NOMO-1 treated with dmso at 0.1 percent for 144 hours (cell line): ENCODE measurements at regions not wholly inside any gene's neighbourhood (a gene's known extent, or its start where the extent isn't known, plus 50 kb on each side); places are given as distances from the start of the nearest gene placed in this dataset.

ENCODE experiments used
- DNase-seq: peaks from one replicate; lab custom pipeline; 2025; ENCODE audit not compliant: unreplicated experiment; lab: John Stamatoyannopoulos, UW

- DNase-seq, result no peak
These were observed 64.3 kb upstream of the MLN start for GRCh38 chr6:33868141-33868540.

GRCh38 chr6:33865478-33866077 lies 61.8 kb upstream of the MLN start:
- no peak for DNase-seq

- no peak for DNase-seq
These were observed 60.1 kb upstream of the MLN start for GRCh38 chr6:33863723-33864440.

GRCh38 chr6:33863084-33863483 lies 59.3 kb upstream of the MLN start:
- DNase-seq, result no peak

GRCh38 chr6:33862536-33862935 lies 58.7 kb upstream of the MLN start:
- no peak for DNase-seq

- DNase-seq, result no peak
These were observed 57.9 kb upstream of the MLN start for GRCh38 chr6:33861722-33862121.

- peak; percentile 43 for DNase-seq
These were observed 57.1 kb upstream of the MLN start for GRCh38 chr6:33860706-33861474.

GRCh38 chr6:33860006-33860405 lies 56.2 kb upstream of the MLN start:
- no peak for DNase-seq

GRCh38 chr6:33858804-33859505 lies 55.2 kb upstream of the MLN start:
- DNase-seq, result no peak

GRCh38 chr6:33857932-33858475 lies 54.2 kb upstream of the MLN start:
- DNase-seq, result no peak

GRCh38 chr6:33857093-33857931 lies 53.5 kb upstream of the MLN start:
- no peak for DNase-seq

- peak; percentile 61 for DNase-seq
These were observed 52.9 kb upstream of the MLN start for GRCh38 chr6:33856655-33857054.

GRCh38 chr6:33856031-33856590 lies 52.3 kb upstream of the MLN start:
- no peak for DNase-seq

GRCh38 chr6:33854572-33855030 lies 50.8 kb upstream of the MLN start:
- no peak for DNase-seq

- DNase-seq, result no peak
These were observed 49.9 kb upstream of the MLN start for GRCh38 chr6:33853736-33854135.
